HAP-1 (cell line): ENCODE measurements at regions not wholly inside any gene's neighbourhood (a gene's known extent, or its start where the extent isn't known, plus 50 kb on each side); places are given as distances from the start of the nearest gene placed in this dataset.

ENCODE experiments used
- DNase-seq, 2 experiments: peaks; one replicate each; pipeline ENCODE4 v3.0.0-alpha.2; 2016 to 2020; ENCODE audit warnings: low spot score in 2 of 2
- H3K27me3 ChIP-seq: fragments of 250-450 bp; sonication (Bioruptor Pico); 2 replicates; pipeline ENCODE4 v1.5.1; 2020; ENCODE audit warnings: low read depth, mild to moderate bottlenecking, moderate library complexity
- H3K36me3 ChIP-seq: fragments of 250-450 bp; sonication (Bioruptor Pico); replicated peaks from 2 replicates; pipeline ENCODE4 v1.5.1; 2020; ENCODE audit warnings: mild to moderate bottlenecking
- H3K4me1 ChIP-seq: fragments of 250-450 bp; sonication (Bioruptor Pico); 2 replicates; pipeline ENCODE4 v1.5.1; 2020; ENCODE audit warnings: mild to moderate bottlenecking
- H3K4me3 ChIP-seq: fragments of 250-450 bp; sonication (Bioruptor Pico); 2 replicates; pipeline ENCODE4 v1.5.1; 2020; ENCODE audit warnings: mild to moderate bottlenecking, moderate library complexity
- H3K9me3 ChIP-seq: fragments of 250-450 bp; sonication (Bioruptor Pico); 2 replicates; pipeline ENCODE4 v1.5.1; 2020; ENCODE audit warnings: mild to moderate bottlenecking, moderate library complexity
- in situ Hi-C: fragments of 300-500 bp; cut with MboI; formaldehyde crosslinking; loops from 3 replicates; pipeline ENCODE4 v1.14.3; 2020; ENCODE audit warnings: low sequenced_read_pairs, inconsistent platforms, mixed read lengths

DNA sequence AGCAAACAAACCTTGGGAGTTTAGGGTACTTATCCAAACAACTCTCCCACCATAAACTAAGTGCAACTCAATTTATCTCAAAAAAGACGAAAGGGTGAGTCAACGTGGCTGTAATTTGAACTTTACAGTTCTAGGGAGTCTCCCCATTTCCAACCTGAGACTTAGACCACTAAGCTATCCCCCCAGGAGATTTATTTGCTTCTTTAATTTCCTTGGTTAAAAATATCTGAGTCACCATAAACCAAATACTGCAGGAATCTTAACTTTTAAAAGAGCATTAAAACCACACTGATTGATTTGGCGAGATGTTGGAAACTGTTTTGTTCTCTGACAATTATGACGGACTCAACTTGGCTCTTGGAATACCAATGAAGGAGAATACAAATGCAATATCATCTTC lies 299.3 kb upstream of the SOX9 start:
- H3K27me3 ChIP-seq = no peaks in the 10 kb centered on the region
- no peaks in the 10 kb centered on the region for H3K4me1 ChIP-seq
- H3K4me3 ChIP-seq = no peak overlapping the region
- in situ Hi-C loops = no loop called here
- no peak for DNase-seq
- 0 out of 2 replicates have a peak, but pooled peaks cover 3% of the 10 kb centered on the region for H3K9me3 ChIP-seq
- H3K36me3 ChIP-seq = no peaks in the 10 kb centered on the region

- Histone ChIP-seq H3K4me1 (no peaks in the 10 kb centered on the region), H3K27me3 (no peaks in the 10 kb centered on the region), H3K4me3 (no peak overlapping the region), H3K9me3 (0 out of 2 replicates have a peak, but pooled peaks cover 3% of the 10 kb centered on the region), H3K36me3 (no peaks in the 10 kb centered on the region)
- in situ Hi-C loops = no loop called here
- no peak for DNase-seq
Measured at GRCh38 chr17:71824671-71825070, 296.1 kb upstream of the SOX9 start.

DNA sequence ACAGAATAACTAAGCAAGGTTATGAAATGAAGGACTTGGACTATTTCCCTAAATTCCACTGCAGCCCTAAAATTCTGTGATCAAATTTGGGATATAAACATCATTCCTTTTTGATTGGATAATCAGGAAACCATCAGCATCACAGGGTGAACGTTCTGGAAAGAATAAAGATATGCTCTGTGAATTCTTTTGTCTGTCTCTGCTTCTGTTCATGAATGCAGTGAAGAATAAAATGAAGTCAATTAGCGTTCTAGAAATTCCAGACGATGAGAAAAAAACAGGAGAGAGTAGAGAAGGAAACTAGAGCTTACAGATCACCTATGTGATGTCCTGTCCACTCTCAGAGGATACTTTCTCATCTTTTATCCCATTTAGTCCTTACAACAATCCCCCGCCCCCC lies 295.1 kb upstream of the SOX9 start:
- no peak overlapping the region for H3K4me3 ChIP-seq
- no peaks in the 10 kb centered on the region for H3K27me3 ChIP-seq
- DNase-seq = no peak
- in situ Hi-C loops = no loop called here
- H3K4me1 ChIP-seq = no peaks in the 10 kb centered on the region
- 0 out of 2 replicates have a peak, but pooled peaks cover 3% of the 10 kb centered on the region for H3K9me3 ChIP-seq
- H3K36me3 ChIP-seq = no peaks in the 10 kb centered on the region

DNA sequence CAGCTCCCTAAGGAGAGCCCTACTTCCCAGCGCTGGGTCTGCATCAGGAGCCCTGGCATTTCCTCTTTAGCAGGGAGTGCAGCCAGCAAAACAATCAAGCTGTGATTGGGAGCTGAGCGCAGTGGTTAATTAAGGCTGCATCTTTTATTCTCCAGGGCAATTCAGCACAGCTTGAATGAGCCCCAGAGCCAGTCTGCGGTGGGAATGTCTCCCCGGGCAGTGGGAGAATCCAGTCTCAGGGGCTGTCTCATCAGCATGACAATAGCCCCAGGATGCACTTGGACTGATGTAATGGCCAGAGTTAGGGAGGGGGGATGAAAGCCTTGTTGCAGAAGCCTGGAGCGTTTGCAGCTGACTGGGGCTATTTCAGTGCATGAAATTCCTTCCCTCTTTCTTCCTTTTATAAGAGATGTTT lies 292.6 kb upstream of the SOX9 start:
- no peaks in the 10 kb centered on the region for H3K36me3 ChIP-seq
- in situ Hi-C loops = no loop called here
- H3K4me1 ChIP-seq = no peaks in the 10 kb centered on the region
- DNase-seq = no peak
- H3K27me3 ChIP-seq = no peaks in the 10 kb centered on the region
- H3K9me3 ChIP-seq = no peaks in the 10 kb centered on the region; the same call in 1 of the 2 replicates
- H3K4me3 ChIP-seq = no peak overlapping the region

- Histone ChIP-seq H3K27me3 (no peaks in the 10 kb centered on the region), H3K4me1 (no peaks in the 10 kb centered on the region), H3K4me3 (no peak overlapping the region), H3K36me3 (no peaks in the 10 kb centered on the region), H3K9me3 (no peaks in the 10 kb centered on the region; the same call in none of the 2 replicates)
- in situ Hi-C loops = no loop called here
- no peak for DNase-seq
Measured at GRCh38 chr17:71830866-71831265, 290.0 kb upstream of the SOX9 start.

DNA sequence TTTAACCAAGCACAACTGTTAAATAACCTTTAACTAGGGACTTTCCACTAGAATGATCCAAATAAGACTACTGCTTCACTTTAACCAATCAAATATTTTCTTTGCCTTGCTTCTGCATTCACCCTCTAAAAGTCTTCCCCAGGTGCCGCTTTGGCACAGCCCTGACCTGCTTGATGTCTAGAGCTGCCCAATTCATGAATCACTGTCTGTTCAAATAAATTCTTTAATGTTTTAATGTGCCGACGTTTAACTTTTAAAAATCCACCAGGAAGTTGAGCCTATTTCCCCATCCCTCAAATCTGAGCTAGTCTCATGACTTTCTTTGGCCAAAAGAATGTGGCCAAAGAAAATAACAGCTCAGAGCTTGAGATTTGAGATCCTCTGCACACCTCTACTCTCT lies 277.8 kb upstream of the SOX9 start:
- DNase-seq = no peak

DNA sequence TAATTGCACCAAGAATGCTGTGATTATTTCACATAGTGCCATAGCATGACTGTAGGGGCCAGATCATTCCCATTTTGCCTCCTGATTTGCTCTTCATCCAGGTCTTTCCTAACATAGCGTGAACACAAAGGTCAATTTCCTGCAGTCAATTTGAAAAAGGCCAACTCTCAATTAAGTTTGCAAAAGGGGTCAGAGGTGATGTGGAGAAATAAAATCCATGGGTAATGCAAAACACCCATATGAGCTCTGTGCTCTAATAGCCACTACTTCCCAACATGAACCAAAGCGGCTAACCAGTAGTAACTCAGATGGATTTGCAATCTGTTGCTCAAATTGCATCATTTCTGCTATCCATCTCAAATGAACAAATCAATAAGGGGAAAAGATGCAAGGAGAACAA lies 275.5 kb upstream of the SOX9 start:
- in situ Hi-C loops = no loop called here
- Histone ChIP-seq H3K27me3 (no peaks in the 10 kb centered on the region), H3K9me3 (no peaks in the 10 kb centered on the region), H3K4me1 (no peaks in the 10 kb centered on the region), H3K4me3 (no peak overlapping the region), H3K36me3 (no peaks in the 10 kb centered on the region)
- no peak for DNase-seq

More for the DNA sequence above, 277.8 kb upstream of the SOX9 start:
- Histone ChIP-seq H3K4me3 (no peak overlapping the region), H3K27me3 (no peaks in the 10 kb centered on the region), H3K9me3 (no peaks in the 10 kb centered on the region), H3K36me3 (no peaks in the 10 kb centered on the region), H3K4me1 (no peaks in the 10 kb centered on the region)
- in situ Hi-C loops = no loop called here

- H3K27me3 ChIP-seq = no peaks in the 10 kb centered on the region
- DNase-seq = no peak
- H3K4me1 ChIP-seq = no peaks in the 10 kb centered on the region
- no peaks in the 10 kb centered on the region for H3K9me3 ChIP-seq
- no peaks in the 10 kb centered on the region for H3K36me3 ChIP-seq
- H3K4me3 ChIP-seq = no peak overlapping the region
- in situ Hi-C loops = no loop called here
Measured at GRCh38 chr17:71846561-71847110, 274.2 kb upstream of the SOX9 start.

DNA sequence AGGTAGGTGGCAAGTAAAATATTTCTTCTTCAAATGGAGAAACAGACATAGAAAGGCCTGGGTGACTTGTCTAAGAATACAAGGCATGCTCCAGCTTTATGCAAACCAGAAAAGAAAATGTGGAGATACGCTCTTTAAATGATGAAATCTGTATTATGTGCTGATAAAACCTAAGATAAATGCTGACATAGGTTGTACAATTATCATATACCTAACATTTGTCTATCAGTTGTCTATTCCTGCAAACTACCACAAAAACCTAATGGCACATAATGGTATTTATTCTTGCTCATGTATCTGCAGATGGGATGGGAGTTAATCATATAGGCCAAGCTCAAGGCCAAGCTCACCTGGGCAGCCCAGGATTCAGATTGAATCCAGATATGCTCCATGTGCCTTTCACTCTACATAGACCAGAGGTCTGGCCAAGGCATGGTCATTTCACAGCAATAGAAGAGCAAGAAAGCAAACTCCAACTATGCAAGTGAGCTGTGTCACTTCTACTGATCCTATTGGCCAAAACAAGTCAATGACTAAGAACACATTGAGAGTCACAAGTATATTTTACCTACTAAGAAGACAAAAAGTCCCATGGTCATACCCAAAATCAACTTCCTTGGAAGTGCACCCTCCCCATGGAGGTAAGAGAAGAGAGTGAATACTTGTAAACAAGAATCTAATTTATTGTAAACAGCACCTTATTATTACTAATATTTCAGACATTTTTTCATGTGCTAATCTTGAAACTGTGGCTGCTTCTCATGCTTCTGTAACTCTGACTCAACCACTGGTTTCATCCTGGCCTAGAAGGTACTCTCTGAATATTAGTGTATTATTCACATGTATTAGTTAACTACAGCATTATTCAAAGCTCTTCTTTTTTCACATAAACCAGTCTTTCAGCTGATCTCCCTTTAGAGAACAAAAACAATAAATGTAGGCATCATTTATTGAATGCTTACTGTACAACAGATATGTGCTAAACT lies 270.7 kb upstream of the SOX9 start:
- Histone ChIP-seq H3K9me3 (no peaks in the 10 kb centered on the region), H3K36me3 (no peaks in the 10 kb centered on the region), H3K27me3 (no peaks in the 10 kb centered on the region), H3K4me3 (no peak overlapping the region), H3K4me1 (no peaks in the 10 kb centered on the region)
- no peak for DNase-seq
- in situ Hi-C loops = no loop called here

- Histone ChIP-seq H3K9me3 (no peaks in the 10 kb centered on the region), H3K36me3 (no peaks in the 10 kb centered on the region), H3K27me3 (no peaks in the 10 kb centered on the region), H3K4me3 (no peak overlapping the region), H3K4me1 (no peaks in the 10 kb centered on the region)
- in situ Hi-C loops = no loop called here
- DNase-seq = no peak
Measured at GRCh38 chr17:71850812-71851211, 270.0 kb upstream of the SOX9 start.

- Histone ChIP-seq H3K36me3 (no peaks in the 10 kb centered on the region), H3K4me1 (no peaks in the 10 kb centered on the region), H3K9me3 (no peaks in the 10 kb centered on the region; the same call in 1 of the 2 replicates), H3K4me3 (no peak overlapping the region), H3K27me3 (no peaks in the 10 kb centered on the region)
- in situ Hi-C loops = no loop called here
- DNase-seq = no peak
Measured at GRCh38 chr17:71855010-71855409, 265.8 kb upstream of the SOX9 start.

GRCh38 chr17:71864755-71865154 lies 256.1 kb upstream of the SOX9 start:
- in situ Hi-C loops = no loop called here
- no peaks in the 10 kb centered on the region for H3K36me3 ChIP-seq
- no peaks in the 10 kb centered on the region for H3K9me3 ChIP-seq
- no peak overlapping the region for H3K4me3 ChIP-seq
- no peak for DNase-seq
- H3K4me1 ChIP-seq = no peaks in the 10 kb centered on the region
- H3K27me3 ChIP-seq = no peaks in the 10 kb centered on the region

GRCh38 chr17:71866095-71866494 lies 254.7 kb upstream of the SOX9 start:
- H3K4me3 ChIP-seq = no peak overlapping the region
- no peaks in the 10 kb centered on the region for H3K4me1 ChIP-seq
- in situ Hi-C loops = no loop called here
- DNase-seq = no peak
- no peaks in the 10 kb centered on the region for H3K36me3 ChIP-seq
- no peaks in the 10 kb centered on the region for H3K9me3 ChIP-seq
- no peaks in the 10 kb centered on the region for H3K27me3 ChIP-seq

DNA sequence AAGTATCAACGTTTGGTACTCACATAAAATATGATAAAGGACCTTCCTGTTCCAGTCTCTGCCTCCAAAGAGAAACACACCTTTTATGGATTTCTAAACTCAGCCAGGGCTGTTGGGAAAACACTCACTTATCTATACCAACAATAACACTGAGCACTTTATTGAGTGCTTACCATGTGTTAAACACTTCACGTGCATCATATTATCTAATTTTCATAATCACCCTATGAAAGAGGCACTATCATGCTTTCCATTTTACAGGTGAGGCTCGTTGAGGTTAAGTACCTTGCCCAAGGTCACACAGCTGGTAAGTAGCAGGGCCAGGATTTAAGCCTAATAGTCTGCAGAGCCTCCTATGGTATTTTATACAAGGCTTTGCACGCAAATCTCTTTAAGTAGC lies 251.5 kb upstream of the SOX9 start:
- H3K36me3 ChIP-seq = no peaks in the 10 kb centered on the region
- in situ Hi-C loops = no loop called here
- no peak overlapping the region for H3K4me3 ChIP-seq
- DNase-seq = no peak
- H3K9me3 ChIP-seq = no peaks in the 10 kb centered on the region
- no peaks in the 10 kb centered on the region for H3K4me1 ChIP-seq
- no peaks in the 10 kb centered on the region for H3K27me3 ChIP-seq
